Suprapubic skin (tissue), 4 donors: ENCODE measurements at regions not wholly inside any gene's neighbourhood (a gene's known extent, or its start where the extent isn't known, plus 50 kb on each side); places are given as distances from the start of the nearest gene placed in this dataset.

ENCODE experiments used
- EP300 ChIP-seq: sonication (generic); formaldehyde crosslinking; IDR thresholded peaks from one replicate; pipeline ENCODE4 v1.6.1; 2017; ENCODE audit warnings: antibody characterized with exemption
- POLR2A ChIP-seq, 2 donors: fragments of 450-650 bp; IDR thresholded peaks; one replicate each; pipeline ENCODE4 v1.6.1; 2017; ENCODE audit warnings: antibody characterized with exemption in 2 of 2, mild to moderate bottlenecking in 2 of 2, moderate library complexity in 2 of 2
- POLR2AphosphoS5 ChIP-seq, 3 donors: sonication (generic); formaldehyde crosslinking; IDR thresholded peaks; one replicate each; pipeline ENCODE4 v1.6.1; 2017; ENCODE audit warnings: antibody characterized with exemption in 3 of 3
- TF ChIP-seq, protein P1 (sequence below), 2 donors: fragments of 200-600 bp in 1 of 2; fragments of 450-650 bp in 1 of 2; sonication (generic) in 1 of 2; IDR thresholded peaks; one replicate each; pipeline ENCODE4 v1.5.1; 2016 to 2019; ENCODE audit warnings: antibody characterized with exemption in 2 of 2, mild to moderate bottlenecking in 1 of 2, moderate library complexity in 1 of 2

DNA sequence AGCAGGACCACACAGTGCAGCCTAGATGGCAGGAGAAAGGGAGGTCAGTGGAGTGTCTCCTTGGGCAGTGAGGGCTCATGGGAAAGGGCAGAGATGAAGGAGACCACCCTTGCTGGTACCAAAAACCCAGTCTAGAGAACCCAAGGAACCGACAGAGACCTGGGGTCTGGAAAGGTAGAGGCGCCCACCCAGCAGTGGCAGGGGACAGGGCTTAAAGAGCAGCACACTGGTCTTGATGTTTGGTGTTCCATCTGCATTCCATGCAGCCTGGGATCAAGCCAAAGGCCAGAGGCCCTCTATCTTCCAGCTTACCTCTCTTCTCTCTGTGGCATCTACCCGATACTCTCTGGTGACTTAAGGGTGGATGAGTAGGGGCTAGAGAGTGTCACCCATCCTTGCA, 127.5 kb downstream of the PJA1 start:
- TF ChIP-seq, protein P1, sequence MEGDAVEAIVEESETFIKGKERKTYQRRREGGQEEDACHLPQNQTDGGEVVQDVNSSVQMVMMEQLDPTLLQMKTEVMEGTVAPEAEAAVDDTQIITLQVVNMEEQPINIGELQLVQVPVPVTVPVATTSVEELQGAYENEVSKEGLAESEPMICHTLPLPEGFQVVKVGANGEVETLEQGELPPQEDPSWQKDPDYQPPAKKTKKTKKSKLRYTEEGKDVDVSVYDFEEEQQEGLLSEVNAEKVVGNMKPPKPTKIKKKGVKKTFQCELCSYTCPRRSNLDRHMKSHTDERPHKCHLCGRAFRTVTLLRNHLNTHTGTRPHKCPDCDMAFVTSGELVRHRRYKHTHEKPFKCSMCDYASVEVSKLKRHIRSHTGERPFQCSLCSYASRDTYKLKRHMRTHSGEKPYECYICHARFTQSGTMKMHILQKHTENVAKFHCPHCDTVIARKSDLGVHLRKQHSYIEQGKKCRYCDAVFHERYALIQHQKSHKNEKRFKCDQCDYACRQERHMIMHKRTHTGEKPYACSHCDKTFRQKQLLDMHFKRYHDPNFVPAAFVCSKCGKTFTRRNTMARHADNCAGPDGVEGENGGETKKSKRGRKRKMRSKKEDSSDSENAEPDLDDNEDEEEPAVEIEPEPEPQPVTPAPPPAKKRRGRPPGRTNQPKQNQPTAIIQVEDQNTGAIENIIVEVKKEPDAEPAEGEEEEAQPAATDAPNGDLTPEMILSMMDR (IDR thresholded peaks at IDR 0.05), result no peak
- TF ChIP-seq POLR2A (IDR thresholded peaks at IDR 0.05) (no peak), POLR2AphosphoS5 (IDR thresholded peaks at IDR 0.05) (no peak), EP300 (no peak)
